ENCODE measurements at regions not wholly inside any gene's neighbourhood (a gene's known extent, or its start where the extent isn't known, plus 50 kb on each side); places are given as distances from the start of the nearest gene placed in this dataset.

DNA sequence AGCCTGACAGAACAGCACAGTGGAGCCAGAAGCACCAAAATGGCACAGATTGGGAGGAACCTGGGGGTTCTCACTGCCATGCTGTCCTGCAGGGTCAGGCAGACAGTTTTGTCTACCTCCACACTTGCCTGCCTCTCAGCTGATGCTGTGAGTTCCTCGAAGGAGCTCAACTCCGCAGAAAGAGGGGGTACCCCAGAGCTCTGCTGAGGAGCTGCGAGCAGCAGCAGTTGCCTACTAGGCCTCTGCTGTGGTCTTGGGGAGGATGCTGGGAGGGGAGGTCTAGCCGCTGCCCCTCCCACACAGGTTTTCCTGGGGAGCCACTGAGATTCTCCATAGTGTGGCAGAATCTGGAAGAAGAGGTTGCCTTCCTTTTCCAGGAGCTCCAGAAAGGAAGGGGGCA, 192.5 kb downstream of the FOXD2 start:
- no peak for DNase-seq

DNA sequence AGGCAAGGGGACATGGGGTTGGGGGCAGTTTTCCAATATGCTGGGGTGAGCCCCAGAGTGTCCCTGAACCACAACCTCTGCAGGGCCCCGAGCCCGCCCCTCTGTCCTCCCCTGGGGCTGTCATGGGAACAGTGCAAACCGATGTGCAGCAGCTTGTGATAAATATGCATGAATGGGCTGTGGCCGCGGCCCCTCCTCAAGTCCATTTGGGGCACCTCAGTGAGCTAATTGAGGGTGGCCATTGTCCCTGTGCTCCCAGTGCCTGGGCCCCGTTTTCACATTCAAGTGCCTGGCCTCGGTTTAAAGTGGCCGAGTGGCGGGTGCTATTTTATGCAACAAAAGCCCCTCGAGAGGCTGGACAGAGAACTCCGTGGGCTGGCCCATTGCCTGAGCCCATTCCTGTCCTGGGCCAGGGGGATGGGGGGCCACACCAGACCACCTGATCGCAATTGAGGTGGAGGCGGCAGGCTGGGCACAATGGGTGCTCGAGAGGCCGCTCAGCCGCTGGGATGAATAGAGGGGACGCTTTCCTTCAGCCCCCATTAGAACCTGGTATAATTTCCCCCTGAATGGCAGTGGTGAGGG, 193.7 kb downstream of the FOXD2 start:
- no peak for DNase-seq
- Histone ChIP-seq H3K27me3 (replicated peaks in 1 of 7) (peaks cover 0 to 24% (median 0%) of the 10 kb centered on the region in 7 donors), H3K9me3 (no peaks in the 10 kb centered on the region), H3K36me3 (no peaks in the 10 kb centered on the region), H3K4me3 (no peak overlapping the region), H3K4me1 (no peaks in the 10 kb centered on the region), H3K27ac (no peak overlapping the region)
- no peak for TF ChIP-seq POLR2A (IDR thresholded peaks at IDR 0.05)
- no peak for TF ChIP-seq POLR2AphosphoS5 (IDR thresholded peaks at IDR 0.05)
- TF ChIP-seq, protein P1, sequence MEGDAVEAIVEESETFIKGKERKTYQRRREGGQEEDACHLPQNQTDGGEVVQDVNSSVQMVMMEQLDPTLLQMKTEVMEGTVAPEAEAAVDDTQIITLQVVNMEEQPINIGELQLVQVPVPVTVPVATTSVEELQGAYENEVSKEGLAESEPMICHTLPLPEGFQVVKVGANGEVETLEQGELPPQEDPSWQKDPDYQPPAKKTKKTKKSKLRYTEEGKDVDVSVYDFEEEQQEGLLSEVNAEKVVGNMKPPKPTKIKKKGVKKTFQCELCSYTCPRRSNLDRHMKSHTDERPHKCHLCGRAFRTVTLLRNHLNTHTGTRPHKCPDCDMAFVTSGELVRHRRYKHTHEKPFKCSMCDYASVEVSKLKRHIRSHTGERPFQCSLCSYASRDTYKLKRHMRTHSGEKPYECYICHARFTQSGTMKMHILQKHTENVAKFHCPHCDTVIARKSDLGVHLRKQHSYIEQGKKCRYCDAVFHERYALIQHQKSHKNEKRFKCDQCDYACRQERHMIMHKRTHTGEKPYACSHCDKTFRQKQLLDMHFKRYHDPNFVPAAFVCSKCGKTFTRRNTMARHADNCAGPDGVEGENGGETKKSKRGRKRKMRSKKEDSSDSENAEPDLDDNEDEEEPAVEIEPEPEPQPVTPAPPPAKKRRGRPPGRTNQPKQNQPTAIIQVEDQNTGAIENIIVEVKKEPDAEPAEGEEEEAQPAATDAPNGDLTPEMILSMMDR (IDR thresholded peaks at IDR 0.05 in 8 of 11, conservative IDR thresholded peaks at IDR 0.05 in 3 of 11) = no peak
- intact Hi-C loops (cut with DNase I; ENCODE audit: low total_unique reads) = no loop called here
- WGBS, 5 donors = 78 to 88% (median 84%) methylated on average over 16 to 17 of the region's 17 CpGs

More for the DNA sequence above, 192.5 kb downstream of the FOXD2 start:
- no peaks in the 10 kb centered on the region for H3K4me1 ChIP-seq
- TF ChIP-seq, protein P1 (IDR thresholded peaks at IDR 0.05 in 8 of 11, conservative IDR thresholded peaks at IDR 0.05 in 3 of 11) = no peak
- TF ChIP-seq POLR2AphosphoS5 (IDR thresholded peaks at IDR 0.05) = no peak
- no peak for TF ChIP-seq POLR2A (IDR thresholded peaks at IDR 0.05)
- no peaks in the 10 kb centered on the region for H3K9me3 ChIP-seq
- H3K27me3 ChIP-seq (replicated peaks in 1 of 7) = peaks cover 0 to 19% (median 0%) of the 10 kb centered on the region in 7 donors
- 87 to 95% (median 91%) methylated on average over 4 of the region's 4 CpGs for WGBS, 5 donors
- no peak overlapping the region for H3K4me3 ChIP-seq
- no peaks in the 10 kb centered on the region for H3K36me3 ChIP-seq
- intact Hi-C loops (cut with DNase I; ENCODE audit: low total_unique reads) = no loop called here
- H3K27ac ChIP-seq = no peak overlapping the region

DNA sequence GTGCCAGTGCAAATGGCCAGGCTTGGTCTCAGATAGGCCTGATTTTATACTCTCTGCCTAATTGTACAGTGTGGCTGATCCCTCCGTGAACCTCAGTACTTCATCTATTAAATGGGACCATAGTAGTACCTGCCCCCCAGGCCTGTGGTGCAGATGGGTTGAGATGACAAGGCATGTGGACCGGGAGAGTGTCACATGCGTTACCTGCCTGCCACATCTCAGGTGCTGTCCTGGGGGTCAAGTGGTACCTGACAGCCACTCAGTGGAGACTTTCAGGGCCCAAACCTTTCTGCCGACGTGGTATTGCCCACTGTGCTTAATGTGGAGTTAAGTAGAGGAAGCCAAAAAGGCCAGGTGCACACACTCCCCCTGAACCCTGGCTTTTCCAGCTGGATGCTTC, 197.3 kb downstream of the FOXD2 start:
- H3K27ac ChIP-seq = no peak overlapping the region
- no peaks in the 10 kb centered on the region for H3K36me3 ChIP-seq
- WGBS, 5 donors = 78 to 96% (median 90%) methylated on average over 3 to 5 of the region's 5 CpGs
- intact Hi-C loops (cut with DNase I; ENCODE audit: low total_unique reads) = no loop called here
- no peak overlapping the region for H3K4me3 ChIP-seq
- H3K27me3 ChIP-seq (replicated peaks in 1 of 7) = peaks cover 0 to 30% (median 0%) of the 10 kb centered on the region in 7 donors
- TF ChIP-seq POLR2AphosphoS5 (IDR thresholded peaks at IDR 0.05) (no peak), POLR2A (IDR thresholded peaks at IDR 0.05) (no peak)
- TF ChIP-seq, protein P1 (IDR thresholded peaks at IDR 0.05 in 8 of 11, conservative IDR thresholded peaks at IDR 0.05 in 3 of 11) = no peak
- H3K9me3 ChIP-seq = no peaks in the 10 kb centered on the region
- no peaks in the 10 kb centered on the region for H3K4me1 ChIP-seq
- DNase-seq = no peak

DNA sequence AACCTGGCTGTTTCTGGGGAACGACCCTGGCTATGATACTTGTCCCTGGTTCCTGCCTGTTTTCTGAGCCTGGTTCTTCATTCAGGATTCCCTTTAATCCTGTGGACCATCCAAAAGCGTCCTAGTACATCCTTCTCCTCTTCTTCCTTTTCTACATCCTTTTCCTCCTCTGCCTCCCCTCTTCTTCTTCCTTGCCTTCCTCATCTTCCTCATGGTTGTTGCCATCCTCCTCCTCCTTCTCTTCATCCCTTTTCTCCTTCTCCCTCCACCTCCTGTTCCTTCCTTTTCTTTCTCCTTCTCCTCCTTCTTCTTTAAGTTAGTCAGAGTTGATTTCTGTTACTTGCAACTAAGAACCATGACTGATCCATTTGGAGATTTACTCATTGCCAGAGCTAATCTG, 197.8 kb downstream of the FOXD2 start:
- DNase-seq = no peak
- H3K9me3 ChIP-seq = no peaks in the 10 kb centered on the region
- intact Hi-C loops (cut with DNase I; ENCODE audit: low total_unique reads) = no loop called here
- H3K27ac ChIP-seq = no peak overlapping the region
- WGBS, 5 donors = 57 to 78% (median 69%) methylated on average over 2 of the region's 2 CpGs
- H3K4me1 ChIP-seq = no peaks in the 10 kb centered on the region
- H3K4me3 ChIP-seq = no peak overlapping the region
- peaks cover 0 to 28% (median 0%) of the 10 kb centered on the region in 7 donors for H3K27me3 ChIP-seq (replicated peaks in 1 of 7)
- H3K36me3 ChIP-seq = no peaks in the 10 kb centered on the region
- TF ChIP-seq, protein P1 (IDR thresholded peaks at IDR 0.05 in 8 of 11, conservative IDR thresholded peaks at IDR 0.05 in 3 of 11) = no peak
- TF ChIP-seq POLR2AphosphoS5 (IDR thresholded peaks at IDR 0.05) (no peak), POLR2A (IDR thresholded peaks at IDR 0.05) (no peak)
